Stimulated activated CD4-positive, alpha-beta T cell treated with anti-CD3 and anti-CD28 coated beads, TNF-alpha, amount 100 ng/mL, for 1 hour (primary cell): ENCODE measurements at regions not wholly inside any gene's neighbourhood (a gene's known extent, or its start where the extent isn't known, plus 50 kb on each side); places are given as distances from the start of the nearest gene placed in this dataset.
"Not testable (repeated sequence)": the region's sequence is repeated elsewhere in the genome, so short reads cannot be mapped to it uniquely, and the experiment has no call there.

ENCODE experiments used
- DNase-seq, 3 donors: peaks; one replicate each; pipeline ENCODE4 v3.0.0-alpha.2; 2020; ENCODE audit warnings: low read depth in 3 of 3, low spot score in 1 of 3

GRCh38 chr5:116769953-116770352 lies 195.3 kb upstream of the SEMA6A start:
- not testable (repeated sequence) for DNase-seq

GRCh38 chr5:116769470-116769869 lies 194.8 kb upstream of the SEMA6A start:
- DNase-seq: no peak

GRCh38 chr5:116766470-116766947 lies 191.9 kb upstream of the SEMA6A start:
- DNase-seq: no peak

GRCh38 chr5:116765441-116765840 lies 190.8 kb upstream of the SEMA6A start:
- no peak for DNase-seq

- DNase-seq: no peak
Measured at GRCh38 chr5:116764941-116765340, 190.3 kb upstream of the SEMA6A start.

GRCh38 chr5:116763987-116764866 lies 189.6 kb upstream of the SEMA6A start:
- no peak for DNase-seq

GRCh38 chr5:116759860-116760640 lies 185.4 kb upstream of the SEMA6A start:
- no peak for DNase-seq

- DNase-seq: no peak
Measured at GRCh38 chr5:116757326-116757725, 182.7 kb upstream of the SEMA6A start.

- no peak for DNase-seq
Measured at GRCh38 chr5:116756531-116756930, 181.9 kb upstream of the SEMA6A start.

GRCh38 chr5:116754556-116754955 lies 179.9 kb upstream of the SEMA6A start:
- DNase-seq: no peak

GRCh38 chr5:116751684-116752083 lies 177.1 kb upstream of the SEMA6A start:
- DNase-seq: no peak

GRCh38 chr5:116750631-116751580 lies 176.3 kb upstream of the SEMA6A start:
- no peak for DNase-seq

- no peak for DNase-seq
Measured at GRCh38 chr5:116747881-116748280, 173.3 kb upstream of the SEMA6A start.

- no peak for DNase-seq
Measured at GRCh38 chr5:116746668-116747067, 172.0 kb upstream of the SEMA6A start.

GRCh38 chr5:116740771-116741170 lies 166.1 kb upstream of the SEMA6A start:
- no peak for DNase-seq

- DNase-seq: no peak
Measured at GRCh38 chr5:116739571-116739970, 164.9 kb upstream of the SEMA6A start.

- no peak for DNase-seq
Measured at GRCh38 chr5:116738615-116739261, 164.1 kb upstream of the SEMA6A start.

- no peak for DNase-seq
Measured at GRCh38 chr5:116738239-116738614, 163.6 kb upstream of the SEMA6A start.

- DNase-seq: no peak
Measured at GRCh38 chr5:116736671-116737070, 162.0 kb upstream of the SEMA6A start.
